Endothelial cell of umbilical vein (primary cell): ENCODE measurements at regions not wholly inside any gene's neighbourhood (a gene's known extent, or its start where the extent isn't known, plus 50 kb on each side); places are given as distances from the start of the nearest gene placed in this dataset.

Source experiments
- BruUV-seq: library from RNA; stranded (reverse); fragments of 400-500 nt; replicated peaks from 2 replicates; lab custom pipeline; 2021; lab: Mats Ljungman, UMichigan
- CTCF ChIA-PET: fragments of 300-600, 350-600 bp; sonication (Branson Sonifier 250); formaldehyde crosslinking; loops from one replicate; lab custom pipeline; 2021; ENCODE audit warnings: antibody characterized with exemption, inconsistent platforms; lab: Charles Lee
- POLR2A ChIA-PET: fragments of 300-600, 350-600 bp; sonication (Branson Sonifier 250); formaldehyde crosslinking; loops from one replicate; lab custom pipeline; 2021; ENCODE audit warnings: antibody characterized with exemption, inconsistent platforms; lab: Charles Lee
- DNase-seq: peaks from one replicate; pipeline ENCODE4 v3.0.0-alpha.2; 2011; ENCODE audit warnings: low read depth, low spot score
- FAIRE-seq: peaks from 2 replicates; lab custom pipeline; 2011; peaks lifted over from hg19 to GRCh38; lab: Jason Lieb, UNC
- H2AFZ ChIP-seq: 2 replicates; pipeline ENCODE4 v1.6.0; 2012; ENCODE audit warnings: low read depth, low read length, control low read depth, inconsistent platforms
- H3K27ac ChIP-seq: 2 replicates; pipeline ENCODE4 v1.5.1; 2011; ENCODE audit warnings: low read depth, mild to moderate bottlenecking, control low read depth, low read length, moderate library complexity; ENCODE audit not compliant: insufficient read depth
- H3K27me3 ChIP-seq, 2 experiments: 2 replicates each; pipeline versions ENCODE4 v1.6.0 to v1.6.1; 2011; ENCODE audit warnings: low read length in 2 of 2, mixed read lengths in 1 of 2; ENCODE audit not compliant: control insufficient read depth in 2 of 2, insufficient read depth in 2 of 2
- H3K36me3 ChIP-seq, 2 experiments: 2 replicates in 1 of 2; 3 replicates in 1 of 2; pipeline ENCODE4 v1.5.1; 2011; ENCODE audit warnings: low read length in 2 of 2, mild to moderate bottlenecking in 1 of 2, moderate library complexity in 1 of 2; ENCODE audit not compliant: control insufficient read depth in 2 of 2, insufficient read depth in 2 of 2; ENCODE audit errors: extremely low read depth in 1 of 2
- H3K4me1 ChIP-seq: 3 replicates; pipeline ENCODE4 v1.5.1; 2011; ENCODE audit warnings: mild to moderate bottlenecking, low read length; ENCODE audit not compliant: control insufficient read depth, insufficient read depth; ENCODE audit errors: extremely low read depth
- H3K4me2 ChIP-seq: 2 replicates; pipeline ENCODE4 v1.6.1; 2011; ENCODE audit warnings: low read length, control low read depth, mixed read lengths; ENCODE audit not compliant: insufficient read depth
- H3K4me3 ChIP-seq, 3 experiments: fragments of 200-600 bp in 1 of 3; sonication (generic), shearing (Covaris generic) in 1 of 3; replicated peaks in 1 of 3; 2 replicates each; pipeline ENCODE4 v1.5.1; 2011 to 2016; ENCODE audit warnings: control low read depth in 3 of 3, low read length in 3 of 3, mild to moderate bottlenecking in 2 of 3, inconsistent platforms in 1 of 3, low read depth in 1 of 3, moderate library complexity in 1 of 3; ENCODE audit not compliant: insufficient read depth in 1 of 3
- H3K79me2 ChIP-seq: 2 replicates; pipeline ENCODE4 v1.6.0; 2012; ENCODE audit warnings: low read length, inconsistent platforms; ENCODE audit not compliant: control insufficient read depth, insufficient read depth
- H3K9ac ChIP-seq: replicated peaks from 2 replicates; pipeline ENCODE3; 2011; ENCODE audit warnings: low read length, control low read depth; ENCODE audit not compliant: insufficient read depth; ENCODE audit errors: extremely low read depth
- H3K9me1 ChIP-seq: replicated peaks from 3 replicates; pipeline ENCODE4 v1.6.0; 2011; ENCODE audit warnings: mild to moderate bottlenecking, low read length; ENCODE audit not compliant: control insufficient read depth, insufficient read depth; ENCODE audit errors: extremely low read depth
- H3K9me3 ChIP-seq: replicated peaks from 2 replicates; pipeline ENCODE4 v1.5.1; 2012; ENCODE audit warnings: low read length, inconsistent platforms; ENCODE audit not compliant: control insufficient read depth, insufficient read depth
- H4K20me1 ChIP-seq: replicated peaks from 2 replicates; pipeline ENCODE3; 2011; ENCODE audit warnings: mild to moderate bottlenecking, low read length; ENCODE audit not compliant: control insufficient read depth, insufficient read depth; ENCODE audit errors: extremely low read depth
- EZH2 ChIP-seq: IDR thresholded peaks from 2 replicates; pipeline ENCODE4 v1.6.1; 2012; ENCODE audit warnings: borderline replicate concordance, low read depth, mild to moderate bottlenecking, moderate library complexity, low read length, inconsistent platforms; ENCODE audit not compliant: severe bottlenecking
- FOS ChIP-seq: IDR thresholded peaks from 2 replicates; pipeline ENCODE4 v1.6.1; 2011; ENCODE audit warnings: mild to moderate bottlenecking, low read length, moderate library complexity, borderline replicate concordance; ENCODE audit not compliant: insufficient read depth
- GATA2 ChIP-seq: IDR thresholded peaks from 2 replicates; pipeline ENCODE4 v1.7.0; 2011; ENCODE audit warnings: low read depth, mild to moderate bottlenecking, moderate library complexity, mixed read lengths, low read length; ENCODE audit not compliant: insufficient read length, insufficient read depth
- JUN ChIP-seq: IDR thresholded peaks from 2 replicates; pipeline ENCODE4 v1.6.1; 2011; ENCODE audit warnings: borderline replicate concordance, low read depth; ENCODE audit not compliant: insufficient read length, insufficient read depth
- MYC ChIP-seq: IDR thresholded peaks from one replicate; pipeline ENCODE4 v1.6.1; 2011; ENCODE audit warnings: mild to moderate bottlenecking, low read depth, low read length
- POLR2A ChIP-seq: IDR thresholded peaks from 2 replicates; pipeline ENCODE4 v1.6.1; 2012; ENCODE audit warnings: low read depth, mild to moderate bottlenecking, control low read depth, low read length
- POLR2AphosphoS5 ChIP-seq: IDR thresholded peaks from 2 replicates; pipeline ENCODE4 v1.6.1; 2012; ENCODE audit warnings: low read depth, mild to moderate bottlenecking, control low read depth, low read length, moderate library complexity; ENCODE audit not compliant: insufficient read depth
- dilution Hi-C: fragments of 300-500 bp; cut with MboI; formaldehyde crosslinking; loops from one replicate; pipeline ENCODE4 v1.15.0; 2019; ENCODE audit warnings: low sequenced_read_pairs; ENCODE audit not compliant: extremely low pct_ligation_motif_present
- intact Hi-C: fragments of 100-400 bp; cut with micrococcal nuclease; formaldehyde crosslinking; loops from one replicate; pipeline ENCODE4 v1.10.0; 2022
- TF ChIP-seq, protein P1 (sequence below), 2 donors: IDR thresholded peaks; 1 replicate in 1 of 2; 2 replicates in 1 of 2; pipeline ENCODE4 v1.5.1; 2011; ENCODE audit warnings: low read length in 2 of 2, mild to moderate bottlenecking in 2 of 2, moderate library complexity in 2 of 2, control low read depth in 1 of 2, inconsistent platforms in 1 of 2, low read depth in 1 of 2; ENCODE audit not compliant: insufficient read depth in 1 of 2; ENCODE audit errors: extremely low read depth in 1 of 2
- TF ChIP-seq, protein P2 (sequence below): IDR thresholded peaks from 2 replicates; pipeline ENCODE4 v1.6.1; 2011; ENCODE audit not compliant: insufficient read depth, insufficient read length

DNA sequence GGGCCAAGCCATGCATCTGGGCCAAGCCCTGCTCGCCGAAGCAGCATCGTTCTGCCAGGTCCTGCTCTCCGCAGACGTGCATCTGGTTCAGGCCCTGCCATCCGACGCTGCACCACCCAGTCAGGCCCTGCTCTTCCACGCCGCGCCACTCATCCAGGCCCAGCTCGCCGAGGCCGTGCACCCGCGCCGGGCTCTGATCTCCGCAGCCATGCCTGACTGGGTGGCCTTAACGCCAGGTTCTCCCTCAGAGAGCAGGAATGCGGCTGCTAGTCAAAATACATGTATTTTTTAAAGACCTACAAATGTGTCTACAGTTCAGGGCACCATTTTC, 891.1 kb upstream of the CTNND2 start:
- CTCF ChIA-PET, result no interaction called here

More for the DNA sequence above, 891.1 kb upstream of the CTNND2 start:
- BruUV-seq, result no TSS peak
- Histone ChIP-seq H3K27me3 (no peaks in the 10 kb centered on the region), H3K9me1 (no peaks in the 10 kb centered on the region), H3K79me2 (no peaks in the 10 kb centered on the region), H3K27ac (no peak overlapping the region), H3K4me2 (no peak overlapping the region), H3K4me1 (no peaks in the 10 kb centered on the region), H3K9ac (no peak overlapping the region), H4K20me1 (no peaks in the 10 kb centered on the region), H3K9me3 (peaks cover 3% of the 10 kb centered on the region), H3K36me3 (no peaks in the 10 kb centered on the region), H2AFZ (no peak overlapping the region), H3K4me3 (no peak overlapping the region)
- intact Hi-C loops, result no loop called here
- POLR2A ChIA-PET, result no interaction called here
- dilution Hi-C loops, result no loop called here
- DNase-seq, result no peak
- no peak for TF ChIP-seq POLR2AphosphoS5
- no peak for TF ChIP-seq POLR2A
- TF ChIP-seq, protein P1, sequence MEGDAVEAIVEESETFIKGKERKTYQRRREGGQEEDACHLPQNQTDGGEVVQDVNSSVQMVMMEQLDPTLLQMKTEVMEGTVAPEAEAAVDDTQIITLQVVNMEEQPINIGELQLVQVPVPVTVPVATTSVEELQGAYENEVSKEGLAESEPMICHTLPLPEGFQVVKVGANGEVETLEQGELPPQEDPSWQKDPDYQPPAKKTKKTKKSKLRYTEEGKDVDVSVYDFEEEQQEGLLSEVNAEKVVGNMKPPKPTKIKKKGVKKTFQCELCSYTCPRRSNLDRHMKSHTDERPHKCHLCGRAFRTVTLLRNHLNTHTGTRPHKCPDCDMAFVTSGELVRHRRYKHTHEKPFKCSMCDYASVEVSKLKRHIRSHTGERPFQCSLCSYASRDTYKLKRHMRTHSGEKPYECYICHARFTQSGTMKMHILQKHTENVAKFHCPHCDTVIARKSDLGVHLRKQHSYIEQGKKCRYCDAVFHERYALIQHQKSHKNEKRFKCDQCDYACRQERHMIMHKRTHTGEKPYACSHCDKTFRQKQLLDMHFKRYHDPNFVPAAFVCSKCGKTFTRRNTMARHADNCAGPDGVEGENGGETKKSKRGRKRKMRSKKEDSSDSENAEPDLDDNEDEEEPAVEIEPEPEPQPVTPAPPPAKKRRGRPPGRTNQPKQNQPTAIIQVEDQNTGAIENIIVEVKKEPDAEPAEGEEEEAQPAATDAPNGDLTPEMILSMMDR (IDR thresholded peaks at IDR 0.05; ENCODE audit: extremely low read depth in 1 of 2, insufficient read depth in 1 of 2, low read depth in 1 of 2, low read length in 2 of 2), result no peak
- TF ChIP-seq FOS, result no peak
- TF ChIP-seq EZH2, result no peak
- TF ChIP-seq, protein P2, sequence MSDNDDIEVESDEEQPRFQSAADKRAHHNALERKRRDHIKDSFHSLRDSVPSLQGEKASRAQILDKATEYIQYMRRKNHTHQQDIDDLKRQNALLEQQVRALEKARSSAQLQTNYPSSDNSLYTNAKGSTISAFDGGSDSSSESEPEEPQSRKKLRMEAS, result no peak
- TF ChIP-seq GATA2, result no peak
- no peak for TF ChIP-seq MYC
- TF ChIP-seq JUN, result no peak
- no peak for FAIRE-seq
